ENCODE measurements at regions not wholly inside any gene's neighbourhood (a gene's known extent, or its start where the extent isn't known, plus 50 kb on each side); places are given as distances from the start of the nearest gene placed in this dataset.
"Not testable (repeated sequence)": the region's sequence is repeated elsewhere in the genome, so short reads cannot be mapped to it uniquely, and the experiment has no call there.

- DNase-seq (ENCODE audit: low read depth, low spot score) = no peak
Measured at GRCh38 chr18:25497151-25497794, 145.3 kb upstream of the ZNF521 start.

GRCh38 chr18:25496544-25496943 is 144.6 kb upstream of the ZNF521 start:
- no peak for DNase-seq (ENCODE audit: low read depth, low spot score)

- DNase-seq (ENCODE audit: low read depth, low spot score) = no peak
Measured at GRCh38 chr18:25495606-25496005, 143.6 kb upstream of the ZNF521 start.

- no peak for DNase-seq (ENCODE audit: low read depth, low spot score)
Measured at GRCh38 chr18:25494888-25495287, 142.9 kb upstream of the ZNF521 start.

GRCh38 chr18:25493401-25493800 is 141.4 kb upstream of the ZNF521 start:
- no peak for DNase-seq (ENCODE audit: low read depth, low spot score)

- no peak for DNase-seq (ENCODE audit: low read depth, low spot score)
Measured at GRCh38 chr18:25490316-25490715, 138.3 kb upstream of the ZNF521 start.

- DNase-seq (ENCODE audit: low read depth, low spot score) = no peak
Measured at GRCh38 chr18:25473008-25473407, 121.0 kb upstream of the ZNF521 start.

- not testable (repeated sequence) for DNase-seq (ENCODE audit: low read depth, low spot score)
Measured at GRCh38 chr18:25470756-25471524, 119.0 kb upstream of the ZNF521 start.

- no peak for DNase-seq (ENCODE audit: low read depth, low spot score)
Measured at GRCh38 chr18:25470062-25470461, 118.1 kb upstream of the ZNF521 start.

- no peak for DNase-seq (ENCODE audit: low read depth, low spot score)
Measured at GRCh38 chr18:25469489-25469888, 117.5 kb upstream of the ZNF521 start.

- DNase-seq (ENCODE audit: low read depth, low spot score) = no peak
Measured at GRCh38 chr18:25467226-25467987, 115.4 kb upstream of the ZNF521 start.

- DNase-seq (ENCODE audit: low read depth, low spot score) = no peak
Measured at GRCh38 chr18:25465152-25465732, 113.3 kb upstream of the ZNF521 start.

- DNase-seq (ENCODE audit: low read depth, low spot score) = no peak
Measured at GRCh38 chr18:25464227-25464626, 112.3 kb upstream of the ZNF521 start.

- DNase-seq (ENCODE audit: low read depth, low spot score) = no peak
Measured at GRCh38 chr18:25463726-25464125, 111.8 kb upstream of the ZNF521 start.

- no peak for DNase-seq (ENCODE audit: low read depth, low spot score)
Measured at GRCh38 chr18:25459814-25460213, 107.8 kb upstream of the ZNF521 start.

GRCh38 chr18:25457601-25458000 is 105.6 kb upstream of the ZNF521 start:
- DNase-seq (ENCODE audit: low read depth, low spot score) = no peak

GRCh38 chr18:25457126-25457525 is 105.2 kb upstream of the ZNF521 start:
- no peak for DNase-seq (ENCODE audit: low read depth, low spot score)

- DNase-seq (ENCODE audit: low read depth, low spot score) = no peak
Measured at GRCh38 chr18:25456334-25457010, 104.5 kb upstream of the ZNF521 start.

- no peak for DNase-seq (ENCODE audit: low read depth, low spot score)
Measured at GRCh38 chr18:25455646-25456045, 103.7 kb upstream of the ZNF521 start.

GRCh38 chr18:25455159-25455558 is 103.2 kb upstream of the ZNF521 start:
- no peak for DNase-seq (ENCODE audit: low read depth, low spot score)

- no peak for DNase-seq (ENCODE audit: low read depth, low spot score)
Measured at GRCh38 chr18:25454730-25455129, 102.8 kb upstream of the ZNF521 start.

- DNase-seq (ENCODE audit: low read depth, low spot score) = no peak
Measured at GRCh38 chr18:25454270-25454659, 102.3 kb upstream of the ZNF521 start.

All from brain pericyte (primary cell).